ENCODE measurements at regions not wholly inside any gene's neighbourhood (a gene's known extent, or its start where the extent isn't known, plus 50 kb on each side); places are given as distances from the start of the nearest gene placed in this dataset.
A peak's percentile ranks its signal among the peaks of the same experiment; 100 is the strongest.
"Not testable (repeated sequence)": the region's sequence is repeated elsewhere in the genome, so short reads cannot be mapped to it uniquely, and the experiment has no call there.

DNA sequence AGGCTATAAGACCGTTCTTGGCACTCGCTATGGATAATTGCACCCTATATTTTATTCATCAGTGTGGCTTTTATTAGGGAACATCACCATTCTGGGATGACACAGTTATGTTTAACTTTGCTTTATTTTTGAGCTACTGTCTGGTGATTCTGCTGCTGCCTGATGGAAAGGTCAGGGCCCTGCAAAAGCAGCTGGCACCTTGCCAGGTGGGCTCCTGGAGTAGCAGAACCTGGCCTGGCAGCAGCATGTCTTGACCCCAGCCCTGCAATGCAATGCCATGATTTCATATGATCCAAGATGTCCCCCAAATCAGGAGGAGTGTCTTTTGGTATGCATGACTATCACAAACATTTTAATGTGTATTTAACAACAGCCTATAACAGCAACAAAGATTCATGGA, 228.4 kb upstream of the RSPO3 start:
- no peak overlapping the region for H3K4me3 ChIP-seq (ENCODE audit: low read depth, low read length)
- no peak for TF ChIP-seq CTCF (IDR thresholded peaks at IDR 0.05; ENCODE audit: low read depth, low read length)
- no peak for DNase-seq (ENCODE audit: low read depth, low spot score)
- in situ Hi-C loops (cut with HindIII; ENCODE audit: low sequenced_read_pairs) = no loop called here

- TF ChIP-seq CTCF (IDR thresholded peaks at IDR 0.05; ENCODE audit: low read depth, low read length) = no peak
- no peak overlapping the region for H3K4me3 ChIP-seq (ENCODE audit: low read depth, low read length)
- in situ Hi-C loops (cut with HindIII; ENCODE audit: low sequenced_read_pairs) = no loop called here
- no peak for DNase-seq (ENCODE audit: low read depth, low spot score)
These were observed 227.3 kb upstream of the RSPO3 start for GRCh38 chr6:126891158-126891557.

DNA sequence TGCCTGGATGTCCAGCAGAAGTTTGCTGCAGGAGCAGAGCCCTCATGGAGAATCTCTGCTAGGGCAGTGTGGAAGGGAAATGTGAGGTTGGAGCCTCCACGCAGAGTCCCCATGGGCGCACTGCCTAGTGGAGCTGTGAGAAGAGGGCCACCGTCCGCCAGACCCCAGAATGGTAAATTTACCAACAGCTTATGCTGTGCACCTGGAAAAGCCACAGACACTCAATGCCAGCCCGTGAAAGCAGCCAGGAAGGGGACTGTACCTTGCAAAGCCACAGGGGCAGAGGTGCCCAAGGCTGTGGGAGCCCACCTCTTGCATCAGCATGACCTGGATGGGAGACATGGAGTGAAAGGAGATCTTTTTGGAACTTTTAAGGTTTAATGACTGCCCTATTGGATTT, 225.6 kb upstream of the RSPO3 start:
- H3K4me3 ChIP-seq (ENCODE audit: low read depth, low read length); DNase-seq (ENCODE audit: low read depth, low spot score); in situ Hi-C loops (cut with HindIII; ENCODE audit: low sequenced_read_pairs): not testable (repeated sequence)

- in situ Hi-C loops (cut with HindIII; ENCODE audit: low sequenced_read_pairs) = no loop called here
- DNase-seq (ENCODE audit: low read depth, low spot score) = no peak
- no peak for TF ChIP-seq CTCF (IDR thresholded peaks at IDR 0.05; ENCODE audit: low read depth, low read length)
- H3K4me3 ChIP-seq (ENCODE audit: low read depth, low read length) = no peak overlapping the region
These were observed 220.7 kb upstream of the RSPO3 start for GRCh38 chr6:126897758-126898157.

GRCh38 chr6:126904176-126904575, 214.3 kb upstream of the RSPO3 start:
- DNase-seq (ENCODE audit: low read depth, low spot score) = no peak
- H3K4me3 ChIP-seq (ENCODE audit: low read depth, low read length) = no peak overlapping the region
- in situ Hi-C loops (cut with HindIII; ENCODE audit: low sequenced_read_pairs) = no loop called here
- TF ChIP-seq CTCF (IDR thresholded peaks at IDR 0.05; ENCODE audit: low read depth, low read length) = no peak

DNA sequence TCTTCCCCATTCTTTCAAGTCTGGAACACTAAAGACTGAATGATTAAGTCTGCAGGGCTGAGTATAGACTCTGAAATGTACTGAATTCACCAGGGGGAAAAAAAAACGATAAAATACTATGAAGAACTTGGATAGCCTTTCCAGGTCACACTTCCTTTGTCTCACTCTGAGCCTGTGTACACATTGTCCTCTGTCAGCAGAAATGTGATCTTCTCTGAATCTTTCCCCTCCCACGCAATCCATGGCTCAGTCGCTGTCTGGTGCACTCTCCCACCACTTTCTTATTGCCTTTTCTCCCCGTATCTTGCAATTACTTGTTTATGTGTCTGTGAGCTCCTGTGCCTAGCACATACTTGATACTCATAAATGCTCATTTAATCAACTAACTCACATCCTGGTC, 212.6 kb upstream of the RSPO3 start:
- no peak for TF ChIP-seq CTCF (IDR thresholded peaks at IDR 0.05; ENCODE audit: low read depth, low read length)
- peak; percentile 7 for DNase-seq (ENCODE audit: low read depth, low spot score)
- in situ Hi-C loops (cut with HindIII; ENCODE audit: low sequenced_read_pairs) = no loop called here
- no peak overlapping the region for H3K4me3 ChIP-seq (ENCODE audit: low read depth, low read length)

DNA sequence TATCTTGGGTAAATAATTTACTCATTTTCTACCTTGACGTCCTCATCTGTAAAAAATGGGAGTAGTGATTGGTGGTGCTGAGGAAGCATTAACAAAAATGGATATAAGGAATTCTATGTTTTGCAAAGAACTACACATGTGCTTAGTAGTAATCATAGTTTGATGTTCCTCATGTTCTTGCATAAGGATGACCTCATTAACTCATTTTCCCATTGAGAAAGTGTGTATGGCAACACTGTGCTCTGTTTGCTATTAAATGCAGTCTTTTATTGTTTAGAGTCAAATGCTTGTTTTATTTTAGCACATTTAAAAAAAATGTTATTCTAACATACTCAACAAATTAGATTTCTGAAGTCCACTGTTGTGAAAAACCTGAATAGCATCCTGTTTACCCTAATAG, 211.2 kb upstream of the RSPO3 start:
- in situ Hi-C loops (cut with HindIII; ENCODE audit: low sequenced_read_pairs) = no loop called here
- TF ChIP-seq CTCF (IDR thresholded peaks at IDR 0.05; ENCODE audit: low read depth, low read length) = no peak
- no peak for DNase-seq (ENCODE audit: low read depth, low spot score)
- no peak overlapping the region for H3K4me3 ChIP-seq (ENCODE audit: low read depth, low read length)

Measured in astrocyte of the spinal cord (primary cell).